H9 (cell line): ENCODE measurements at regions not wholly inside any gene's neighbourhood (a gene's known extent, or its start where the extent isn't known, plus 50 kb on each side); places are given as distances from the start of the nearest gene placed in this dataset.

Experiments used
- DNase-seq: peaks from one replicate; pipeline ENCODE4 v3.0.0-alpha.2; 2017
- H2AFZ ChIP-seq: one replicate; pipeline ENCODE4 v1.6.1; 2013; ENCODE audit warnings: mild to moderate bottlenecking, low read length, control low read depth, moderate library complexity
- H2AK5ac ChIP-seq: 2 replicates; pipeline ENCODE4 v1.6.1; 2013; ENCODE audit warnings: low read length, control low read depth, mixed read lengths; ENCODE audit not compliant: insufficient read length
- H2BK120ac ChIP-seq: one replicate; pipeline ENCODE4 v1.6.1; 2013; ENCODE audit warnings: low read depth, mild to moderate bottlenecking, low read length, control low read depth, inconsistent platforms; ENCODE audit not compliant: poor library complexity, severe bottlenecking
- H2BK12ac ChIP-seq: 2 replicates; pipeline ENCODE4 v1.6.1; 2013; ENCODE audit warnings: low read length, control low read depth, mixed read lengths, low read depth; ENCODE audit not compliant: insufficient read length
- H2BK15ac ChIP-seq: 2 replicates; pipeline ENCODE4 v1.6.1; 2013; ENCODE audit warnings: low read depth, low read length, control low read depth
- H2BK20ac ChIP-seq: one replicate; pipeline ENCODE4 v1.6.1; 2013; ENCODE audit warnings: low read depth, mild to moderate bottlenecking, low read length, control low read depth, inconsistent platforms; ENCODE audit not compliant: poor library complexity, severe bottlenecking
- H2BK5ac ChIP-seq: 2 replicates; pipeline ENCODE4 v1.6.1; 2013; ENCODE audit warnings: low read length, control low read depth, mixed read lengths; ENCODE audit not compliant: insufficient read length
- H3K14ac ChIP-seq: 2 replicates; pipeline ENCODE4 v1.6.1; 2013; ENCODE audit warnings: low read length, control low read depth; ENCODE audit not compliant: insufficient read depth
- H3K18ac ChIP-seq: 2 replicates; pipeline ENCODE4 v1.6.1; 2013; ENCODE audit warnings: low read depth, mild to moderate bottlenecking, mixed read lengths, low read length, control low read depth; ENCODE audit not compliant: insufficient read length
- H3K23ac ChIP-seq: 2 replicates; pipeline ENCODE4 v1.6.1; 2013; ENCODE audit warnings: low read length, control low read depth, mixed read lengths, low read depth; ENCODE audit not compliant: insufficient read length
- H3K23me2 ChIP-seq: 2 replicates; pipeline ENCODE4 v1.6.1; 2013; ENCODE audit warnings: low read depth, mild to moderate bottlenecking, mixed read lengths, low read length, control low read depth; ENCODE audit not compliant: insufficient read length, poor library complexity, severe bottlenecking
- H3K27ac ChIP-seq: 2 replicates; pipeline ENCODE4 v1.5.1; 2013; ENCODE audit warnings: low read length, control low read depth, mixed read lengths, low read depth; ENCODE audit not compliant: insufficient read length
- H3K27me3 ChIP-seq: 2 replicates; pipeline ENCODE4 v1.6.1; 2013; ENCODE audit warnings: low read length, control low read depth, inconsistent platforms; ENCODE audit not compliant: insufficient read depth
- H3K4ac ChIP-seq: 2 replicates; pipeline ENCODE4 v1.6.1; 2013; ENCODE audit warnings: low read depth, mild to moderate bottlenecking, control low read depth, inconsistent platforms, low read length, moderate library complexity
- H3K4me1 ChIP-seq: 2 replicates; pipeline ENCODE4 v1.6.1; 2013; ENCODE audit warnings: low read length, control low read depth, inconsistent platforms; ENCODE audit not compliant: insufficient read depth
- H3K4me2 ChIP-seq: 2 replicates; pipeline ENCODE4 v1.6.1; 2013; ENCODE audit warnings: low read length, control low read depth, mixed read lengths; ENCODE audit not compliant: insufficient read length, insufficient read depth
- H3K56ac ChIP-seq: 2 replicates; pipeline ENCODE4 v1.6.1; 2013; ENCODE audit warnings: low read depth, mild to moderate bottlenecking, mixed read lengths, low read length, control low read depth; ENCODE audit not compliant: insufficient read length
- H3K79me1 ChIP-seq: 2 replicates; pipeline ENCODE4 v1.6.1; 2013; ENCODE audit warnings: low read depth, mild to moderate bottlenecking, moderate library complexity, low read length, control low read depth, inconsistent platforms; ENCODE audit not compliant: insufficient read depth, poor library complexity, severe bottlenecking
- H3K79me2 ChIP-seq: 2 replicates; pipeline ENCODE4 v1.6.1; 2013; ENCODE audit warnings: low read length, control low read depth, inconsistent platforms; ENCODE audit not compliant: insufficient read depth
- H3K9ac ChIP-seq: 2 replicates; pipeline ENCODE4 v1.6.1; 2013; ENCODE audit warnings: low read length, control low read depth, mixed read lengths; ENCODE audit not compliant: insufficient read length; ENCODE audit errors: extremely low read depth
- H3K9me3 ChIP-seq: one replicate; pipeline ENCODE4 v1.6.1; 2013; ENCODE audit warnings: low read depth, low read length, inconsistent platforms; ENCODE audit not compliant: control insufficient read depth
- H3T11ph ChIP-seq: one replicate; pipeline ENCODE4 v1.6.1; 2013; ENCODE audit warnings: mild to moderate bottlenecking, low read length, control low read depth, inconsistent platforms
- H4K20me1 ChIP-seq: one replicate; pipeline ENCODE4 v1.6.1; 2013; ENCODE audit not compliant: control insufficient read depth, insufficient read length, insufficient read depth
- H4K5ac ChIP-seq: 2 replicates; pipeline ENCODE4 v1.6.1; 2013; ENCODE audit warnings: low read depth, mild to moderate bottlenecking, mixed read lengths, low read length, control low read depth; ENCODE audit not compliant: insufficient read length
- H4K8ac ChIP-seq: replicated peaks from 2 replicates; pipeline ENCODE4 v1.6.1; 2013; ENCODE audit warnings: low read length, control low read depth, mixed read lengths, low read depth; ENCODE audit not compliant: insufficient read length
- H4K91ac ChIP-seq: 2 replicates; pipeline ENCODE4 v1.6.1; 2013; ENCODE audit warnings: low read depth, mild to moderate bottlenecking, moderate library complexity, mixed read lengths, low read length, control low read depth; ENCODE audit not compliant: insufficient read length
- H3K27ac Mint-ChIP-seq, 3 experiments: 2 replicates in 2 of 3; 3 replicates in 1 of 3; pipeline ENCODE4 v1.8.0; 2020 to 2021; ENCODE audit warnings: mixed read lengths in 3 of 3, mild to moderate bottlenecking in 1 of 3, moderate library complexity in 1 of 3
- H3K27me3 Mint-ChIP-seq: 2 replicates; pipeline ENCODE4 v1.8.0; 2021; ENCODE audit warnings: low read depth, mild to moderate bottlenecking, moderate library complexity, mixed read lengths
- H3K36me3 Mint-ChIP-seq, 3 experiments: 2 replicates in 2 of 3; 3 replicates in 1 of 3; pipeline ENCODE4 v1.8.0; 2020 to 2021; ENCODE audit warnings: low read depth in 3 of 3, mixed read lengths in 3 of 3; ENCODE audit not compliant: insufficient read depth in 1 of 3
- H3K4me1 Mint-ChIP-seq, 2 experiments: 2 replicates each; pipeline ENCODE4 v1.8.0; 2020; ENCODE audit warnings: mixed read lengths in 2 of 2
- H3K4me3 Mint-ChIP-seq, 2 experiments: 2 replicates in 1 of 2; 3 replicates in 1 of 2; pipeline ENCODE4 v1.8.0; 2020 to 2021; ENCODE audit warnings: mild to moderate bottlenecking in 2 of 2, mixed read lengths in 2 of 2, moderate library complexity in 1 of 2
- H3K9me3 Mint-ChIP-seq, 2 experiments: 2 replicates in 1 of 2; 3 replicates in 1 of 2; pipeline ENCODE4 v1.8.0; 2020; ENCODE audit warnings: mild to moderate bottlenecking in 2 of 2, mixed read lengths in 2 of 2, moderate library complexity in 1 of 2
- CTCF ChIP-seq: fragments of 200-600 bp; sonication (generic); conservative IDR thresholded peaks from 3 replicates; pipeline ENCODE4 v1.8.0; 2021; ENCODE audit warnings: antibody characterized with exemption, mild to moderate bottlenecking
- WGBS: extraction: QIAGEN DNeasy Blood & Tissue Kit; methylation state at CpG from one replicate; pipeline ENCODE4 v1.1.7; 2013; ENCODE audit warnings: missing lambda C conversion rate, low lambda C conversion rate, mixed read lengths; ENCODE audit not compliant: insufficient read length; ENCODE audit errors: extremely low coverage; 5-methylcytosine and 5-hydroxymethylcytosine counted together

GRCh38 chr12:91792597-91792996 is 353.0 kb downstream of the BTG1 start:
- Mint-ChIP-seq H3K36me3 (no peaks in the 10 kb centered on the region), H3K27me3 (no peaks in the 10 kb centered on the region), H3K4me3 (no peak overlapping the region), H3K4me1 (0 out of 4 replicates have a peak, but pooled peaks cover 0 to 2% of the 10 kb centered on the region in 2 experiments), H3K27ac (no peak overlapping the region), H3K9me3 (no peaks in the 10 kb centered on the region)
- no peak overlapping the region for H2BK120ac ChIP-seq
- DNase-seq, result no peak
- TF ChIP-seq CTCF, result no peak
- H3K14ac ChIP-seq, result no peak overlapping the region
- H3K79me1 ChIP-seq, result no peaks in the 10 kb centered on the region
- H2AK5ac ChIP-seq, result no peak overlapping the region
- H3K4ac ChIP-seq, result no peak overlapping the region
- H3K23me2 ChIP-seq, result no peaks in the 10 kb centered on the region
- H3T11ph ChIP-seq, result no peak overlapping the region
- no peak overlapping the region for H2BK5ac ChIP-seq
- no peak overlapping the region for H4K91ac ChIP-seq
- H3K79me2 ChIP-seq, result no peaks in the 10 kb centered on the region
- no peak overlapping the region for H3K4me2 ChIP-seq
- no peaks in the 10 kb centered on the region for H3K27me3 ChIP-seq
- H2BK15ac ChIP-seq, result no peak overlapping the region
- H3K9ac ChIP-seq, result no peak overlapping the region
- H3K4me1 ChIP-seq, result no peaks in the 10 kb centered on the region
- no peak overlapping the region for H2AFZ ChIP-seq
- no peak overlapping the region for H4K8ac ChIP-seq
- H3K9me3 ChIP-seq, result no peaks in the 10 kb centered on the region
- no peak overlapping the region for H3K27ac ChIP-seq
- no peak overlapping the region for H2BK20ac ChIP-seq
- no peak overlapping the region for H3K18ac ChIP-seq
- no peaks in the 10 kb centered on the region for H4K20me1 ChIP-seq
- no peak overlapping the region for H2BK12ac ChIP-seq
- no peak overlapping the region for H3K23ac ChIP-seq
- H3K56ac ChIP-seq, result no peak overlapping the region
- no CpG with 5 or more reads among the region's 1 CpG for WGBS
- H4K5ac ChIP-seq, result no peak overlapping the region
